HG03442 (cell line): ENCODE measurements at regions not wholly inside any gene's neighbourhood (a gene's known extent, or its start where the extent isn't known, plus 50 kb on each side); places are given as distances from the start of the nearest gene placed in this dataset.
"Not testable (repeated sequence)": the region's sequence is repeated elsewhere in the genome, so short reads cannot be mapped to it uniquely, and the experiment has no call there.

ENCODE experiments used
- ATAC-seq: cut with Tn5 transposase; IDR thresholded peaks from one replicate; pipeline ENCODE4 v1.9.1; 2021; ENCODE audit warnings: mild to moderate bottlenecking, moderate library complexity; ENCODE audit not compliant: unreplicated experiment

DNA sequence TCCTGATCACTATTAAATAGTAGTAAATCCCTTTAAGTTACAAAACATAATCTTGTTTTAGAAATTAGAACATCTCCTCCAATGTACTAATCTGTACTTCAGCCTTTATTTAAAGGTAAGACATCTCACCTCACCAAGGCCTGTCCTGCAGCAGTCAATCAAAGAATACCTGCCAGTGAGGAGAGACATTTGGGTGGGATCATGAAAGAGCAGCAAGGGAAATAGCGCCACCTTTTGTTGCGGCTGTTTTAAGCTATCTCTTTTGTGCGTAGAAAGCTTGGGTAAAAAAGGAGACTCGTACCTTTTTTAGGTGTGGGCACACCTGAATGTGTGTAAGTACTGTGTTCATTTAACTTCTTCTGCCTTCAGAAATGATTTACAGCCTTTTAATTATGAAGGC, 117.8 kb upstream of the TMTC1 start:
- no peak for ATAC-seq

DNA sequence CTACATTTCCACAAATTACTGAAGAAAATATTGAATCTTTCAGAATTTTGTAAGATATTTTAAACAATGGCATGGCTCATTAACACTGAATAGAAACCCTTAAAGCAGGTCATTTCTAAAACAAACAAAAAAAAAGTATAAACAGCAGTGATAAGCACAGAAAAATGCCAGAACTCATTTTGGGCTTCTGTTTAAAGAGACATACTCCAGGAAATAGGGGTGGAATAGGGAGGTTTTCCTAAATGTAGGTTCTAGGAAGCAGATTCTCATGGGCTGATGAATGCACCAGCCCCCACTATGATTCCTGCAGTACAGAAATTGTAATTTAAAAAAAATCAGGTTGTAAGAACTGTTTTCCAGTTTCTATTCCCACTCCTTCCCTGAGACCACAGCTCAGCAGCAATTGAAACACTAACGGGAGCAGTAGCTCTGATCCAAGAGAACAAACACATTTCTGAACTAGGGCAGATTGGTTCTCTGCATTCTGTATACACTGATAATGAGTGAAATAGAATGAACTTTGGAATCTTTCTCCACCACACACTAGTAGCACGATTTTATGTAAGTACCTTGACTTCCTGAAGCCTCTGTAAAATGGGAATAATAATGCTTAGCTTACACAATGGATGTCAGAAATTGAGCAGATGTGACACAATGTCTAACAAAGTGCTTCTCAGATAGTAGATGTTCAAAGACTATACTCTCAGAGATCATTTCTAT, 115.6 kb upstream of the TMTC1 start:
- ATAC-seq: no peak

DNA sequence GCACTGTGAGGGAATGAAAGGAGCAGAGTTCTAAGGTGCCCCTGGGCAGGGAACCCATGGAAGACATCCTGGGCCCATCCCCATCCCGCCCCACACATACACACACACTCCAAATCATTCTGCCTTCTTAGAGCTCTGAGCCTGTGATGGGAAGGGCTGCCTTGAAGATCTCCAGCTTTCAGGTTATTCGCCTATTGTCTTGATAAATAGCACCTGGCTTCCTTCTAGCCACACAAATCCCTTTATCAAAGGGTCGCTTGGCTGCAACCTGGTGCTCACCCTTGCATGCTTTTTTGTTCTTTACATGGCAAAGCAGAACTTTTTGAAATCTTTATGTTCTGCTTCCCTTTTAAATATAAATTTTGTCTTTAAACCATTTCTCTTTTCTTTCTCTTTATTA, 112.2 kb upstream of the TMTC1 start:
- ATAC-seq: no peak

DNA sequence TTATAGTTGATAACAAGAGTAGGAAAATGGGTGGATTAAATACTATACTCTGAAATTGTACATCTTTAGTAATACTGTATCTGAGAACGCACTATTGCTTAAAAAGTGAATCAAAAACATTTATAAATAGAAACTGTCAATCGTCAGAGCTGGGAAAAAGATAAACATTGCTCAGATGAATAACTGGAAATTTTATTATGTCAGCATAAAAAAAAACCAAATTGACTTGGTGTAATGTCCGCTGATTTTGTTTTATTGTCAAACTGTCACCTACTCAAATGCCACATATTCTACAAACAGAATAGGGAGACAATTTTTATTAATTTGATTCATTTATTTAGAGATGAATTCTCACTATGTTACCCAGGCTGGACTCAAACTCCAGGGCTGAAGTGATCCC, 109.3 kb upstream of the TMTC1 start:
- no peak for ATAC-seq

DNA sequence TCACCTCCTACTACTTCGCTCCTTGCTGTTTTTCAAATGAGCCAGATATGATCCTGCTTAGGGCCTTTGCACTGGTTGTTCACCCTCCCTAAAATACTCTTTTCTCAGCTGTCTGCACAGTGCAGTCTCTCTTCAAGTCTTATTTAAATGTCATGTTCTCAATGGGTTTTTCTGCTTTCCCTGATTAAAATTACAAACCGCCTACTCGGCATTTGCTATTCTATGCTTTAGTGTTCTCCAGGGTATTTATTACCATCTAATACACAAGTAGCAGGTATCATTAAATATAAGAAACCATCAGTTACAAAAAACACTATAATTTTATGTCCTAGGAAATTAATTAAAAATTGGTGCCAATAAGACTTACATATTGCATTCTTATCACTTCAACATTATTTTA, 108.0 kb upstream of the TMTC1 start:
- no peak for ATAC-seq

DNA sequence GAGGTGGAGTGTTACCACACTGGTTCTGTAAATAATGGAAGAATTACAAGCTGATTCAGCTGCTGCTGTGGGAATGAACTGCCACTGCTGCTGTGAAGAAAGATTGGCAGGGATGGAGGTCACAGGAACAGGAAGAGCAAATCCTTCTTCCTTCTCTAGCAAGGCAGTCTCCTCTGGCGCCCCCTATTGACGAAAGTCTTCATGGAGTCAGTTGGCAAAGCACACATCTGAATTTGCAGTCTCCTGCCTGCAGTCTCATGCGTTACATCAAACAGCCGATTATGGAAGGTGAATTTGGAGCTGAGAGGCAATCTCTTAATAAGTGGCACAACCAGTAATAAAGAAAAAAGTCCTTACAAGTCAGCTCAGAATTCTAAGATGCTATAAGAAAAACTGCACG, 106.0 kb upstream of the TMTC1 start:
- no peak for ATAC-seq

DNA sequence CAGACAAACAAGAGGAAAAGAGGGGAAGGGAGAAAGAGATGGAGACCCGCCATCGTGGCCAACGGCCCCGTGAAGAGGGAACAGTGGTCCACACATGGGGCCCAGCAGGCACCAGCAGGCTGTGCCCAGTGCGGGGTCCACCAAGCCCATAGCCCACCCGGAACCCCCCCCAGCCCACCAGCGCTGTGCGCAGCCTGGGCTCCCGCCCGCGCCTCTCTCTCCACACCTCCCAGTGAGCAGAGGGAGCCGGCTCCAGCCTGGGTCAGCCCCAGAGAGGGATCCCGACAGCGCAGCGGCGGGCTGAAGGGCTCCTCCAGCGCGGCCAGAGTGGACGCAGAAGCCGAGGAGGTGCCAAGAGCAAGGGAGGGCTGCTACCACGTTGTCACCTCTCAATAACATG, 105.0 kb upstream of the TMTC1 start:
- no peak for ATAC-seq

DNA sequence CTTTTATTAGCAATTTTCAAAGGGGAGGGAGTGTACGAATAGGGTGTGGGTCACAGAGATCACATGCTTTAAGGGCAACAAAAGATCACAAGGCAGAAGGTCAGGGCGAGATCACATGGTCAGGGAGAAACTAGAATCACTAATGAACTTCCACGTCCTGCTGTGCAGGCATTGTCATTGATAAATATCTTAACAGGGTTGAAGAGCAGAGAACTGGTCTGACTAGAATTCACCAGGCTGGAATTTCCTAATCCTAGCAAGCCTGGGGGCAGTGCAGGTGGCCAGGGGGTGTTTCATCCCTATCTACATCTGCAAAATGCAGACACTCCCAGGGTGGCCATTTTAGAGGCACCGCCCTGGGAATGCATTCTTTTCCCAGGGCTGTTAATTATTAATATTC, 101.2 kb upstream of the TMTC1 start:
- ATAC-seq: not testable (repeated sequence)

DNA sequence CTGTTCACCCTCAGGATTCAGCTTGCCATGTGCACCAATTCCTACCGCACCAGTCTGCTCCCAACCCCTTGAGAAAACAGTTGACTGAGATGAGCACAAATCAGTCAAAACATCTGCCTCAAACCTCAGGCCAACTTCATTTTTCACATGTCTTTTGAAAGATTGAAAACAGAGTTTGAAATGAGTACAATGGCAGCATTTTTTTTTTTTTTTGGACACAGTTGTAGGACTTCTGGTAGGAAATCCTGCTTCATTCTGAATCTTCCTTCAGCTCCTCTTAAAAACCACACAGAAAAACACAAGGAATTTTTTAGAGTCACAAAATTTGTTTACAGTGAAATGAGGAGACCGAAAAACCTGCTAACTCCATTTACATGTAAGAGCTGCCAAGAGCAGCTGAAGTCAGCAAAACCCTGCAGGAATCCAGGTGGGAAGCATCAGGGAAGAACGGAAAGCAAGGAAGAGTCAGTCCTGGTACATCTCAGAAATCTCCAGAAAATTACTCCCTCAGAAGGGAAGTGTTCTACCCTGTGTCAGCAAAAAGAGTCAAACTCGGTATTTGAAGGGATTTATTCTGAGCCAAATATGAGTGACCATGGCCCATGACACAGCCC, 100.3 kb upstream of the TMTC1 start:
- ATAC-seq: no peak

DNA sequence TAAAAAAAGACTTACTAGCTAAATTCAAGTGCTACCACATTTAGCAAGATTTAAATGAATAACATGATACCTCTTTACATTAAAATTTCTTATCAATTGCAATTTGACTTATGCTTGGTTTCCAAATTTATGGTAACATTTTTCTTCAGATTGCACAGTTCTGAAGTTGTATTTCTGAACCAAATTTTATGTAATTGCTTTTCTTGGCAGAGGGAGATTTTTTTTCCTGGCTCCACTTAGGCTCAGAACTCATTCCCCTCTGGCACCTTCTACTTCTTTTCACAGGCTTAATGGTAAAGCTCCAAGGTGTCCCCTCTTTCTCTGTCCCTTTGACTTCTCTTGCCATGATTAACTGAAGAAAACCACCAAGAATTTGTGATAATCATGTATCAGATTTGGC, 99.8 kb upstream of the TMTC1 start:
- no peak for ATAC-seq

DNA sequence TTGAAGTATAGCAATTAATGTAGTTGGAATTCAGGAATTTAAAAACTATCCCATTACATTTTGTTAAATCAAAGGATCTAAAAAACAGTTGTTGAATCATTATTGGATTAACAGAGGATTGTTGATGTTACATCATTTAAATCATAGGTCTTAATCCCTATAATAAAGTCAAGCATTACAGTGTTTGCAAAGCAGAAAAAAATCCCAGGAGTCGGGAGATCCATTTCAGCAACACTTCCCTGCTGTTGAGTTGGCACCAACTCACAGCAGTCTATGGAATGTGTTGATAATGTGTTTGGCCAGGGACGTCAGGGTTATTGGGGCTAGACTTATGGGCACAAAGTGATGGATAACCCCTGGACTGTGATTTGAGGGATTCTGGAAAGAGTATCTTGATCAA, 99.1 kb upstream of the TMTC1 start:
- no peak for ATAC-seq

DNA sequence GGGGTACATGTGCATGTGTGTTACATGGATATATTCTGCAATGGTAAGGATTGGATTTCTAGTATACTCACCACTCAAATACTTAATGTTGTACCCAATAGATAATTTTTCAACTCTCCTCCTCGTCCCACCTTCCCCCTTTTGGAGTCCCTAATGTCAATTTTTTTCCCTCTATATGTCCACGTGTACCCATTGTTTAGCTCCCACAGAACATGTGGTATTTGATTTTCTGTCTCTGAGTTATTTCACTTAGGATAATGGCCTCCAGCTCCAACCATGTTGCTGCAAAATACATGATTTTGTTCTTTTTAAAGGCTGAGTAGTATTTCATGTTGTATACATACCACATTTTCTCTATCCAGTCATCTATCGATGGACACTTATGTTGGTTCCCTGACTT, 97.2 kb upstream of the TMTC1 start:
- no peak for ATAC-seq

DNA sequence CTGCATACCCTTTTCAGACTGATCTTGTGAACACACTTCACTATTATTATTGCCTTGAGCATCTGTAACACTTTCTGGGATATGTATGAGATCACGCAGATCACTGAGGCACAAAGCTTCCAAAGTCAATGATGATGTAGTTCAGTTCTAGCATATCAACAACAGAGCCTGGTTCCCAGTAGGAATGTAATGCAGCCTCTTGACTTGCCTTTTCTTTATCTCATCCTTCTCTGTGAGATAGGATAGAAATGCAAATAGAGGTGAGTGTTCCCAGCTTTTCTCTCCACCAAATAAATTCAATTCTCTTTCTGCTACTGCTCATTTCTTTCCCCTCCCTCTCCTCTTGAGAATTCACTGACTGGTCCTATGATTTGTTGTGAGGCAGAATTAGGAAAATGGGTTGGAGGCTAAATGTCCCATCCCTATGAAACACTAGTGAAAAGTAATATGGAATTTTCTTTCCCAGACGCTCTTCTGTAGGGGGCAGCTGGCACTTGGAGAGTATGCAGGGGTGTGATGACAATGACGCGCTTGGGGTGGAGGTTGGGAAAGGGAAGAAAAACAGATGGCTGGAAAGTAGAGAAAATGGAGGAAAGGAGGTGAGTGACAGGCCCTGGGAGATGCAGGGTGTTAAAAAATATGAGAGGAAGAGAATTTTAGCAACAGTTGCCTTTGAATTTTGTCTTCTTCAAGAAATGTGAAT, 96.0 kb upstream of the TMTC1 start:
- no peak for ATAC-seq

DNA sequence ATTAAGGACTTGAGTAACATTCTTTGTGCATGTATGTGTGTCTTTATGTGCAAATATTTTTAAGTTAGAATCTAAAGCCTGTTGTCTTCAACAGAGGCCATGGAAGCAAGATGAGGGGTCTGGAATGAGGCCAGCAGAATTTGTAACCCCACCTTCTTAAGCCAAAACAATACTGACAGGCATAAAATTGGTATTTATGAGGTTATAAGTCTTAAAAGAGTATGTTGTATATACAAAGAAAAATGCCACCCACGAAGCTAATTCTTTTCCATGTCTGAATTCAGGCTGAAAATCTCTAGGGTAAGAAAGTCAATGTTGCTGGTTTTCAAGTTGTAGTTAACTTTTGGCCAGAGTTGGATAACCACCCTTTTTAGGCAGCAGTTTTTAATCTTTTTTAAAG, 86.2 kb upstream of the TMTC1 start:
- no peak for ATAC-seq

DNA sequence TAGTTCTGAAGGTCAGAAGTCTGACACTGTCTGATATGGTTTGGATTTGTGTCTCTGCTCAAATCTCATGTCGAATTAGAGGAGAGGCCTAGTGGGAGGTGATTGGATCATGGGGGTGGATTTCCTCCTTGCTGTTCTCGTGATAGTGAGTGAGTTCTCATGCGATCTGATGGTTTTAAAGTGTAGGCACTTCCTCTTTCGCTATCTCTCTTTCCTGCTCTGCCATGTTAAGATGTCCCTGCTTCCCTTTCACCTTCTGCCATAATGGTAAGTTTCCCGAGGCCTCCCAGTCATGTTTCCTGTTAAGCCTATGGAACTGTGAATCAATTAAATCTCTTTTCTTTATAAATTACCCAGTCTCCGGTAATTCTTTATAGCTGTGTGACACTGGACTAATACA, 84.1 kb upstream of the TMTC1 start:
- no peak for ATAC-seq

DNA sequence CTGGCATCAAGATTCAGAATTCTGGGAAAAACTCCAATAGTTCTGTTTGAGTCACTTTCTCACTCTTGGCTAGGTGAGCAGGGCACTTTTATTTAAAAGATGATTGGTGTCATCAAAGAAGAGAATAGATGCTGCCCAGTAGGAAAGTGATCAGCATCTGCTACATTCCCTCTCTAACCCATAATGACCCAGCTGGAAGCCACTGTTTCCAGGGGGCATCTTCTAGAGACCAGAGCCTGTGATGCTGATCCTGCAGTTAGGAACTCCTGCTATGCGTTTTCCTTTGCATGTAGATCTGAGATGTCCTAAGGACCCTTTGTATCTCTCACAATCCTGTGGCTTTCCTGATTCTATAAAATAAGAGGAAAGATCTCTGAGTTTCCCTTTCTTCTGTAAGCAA, 79.9 kb upstream of the TMTC1 start:
- no peak for ATAC-seq

DNA sequence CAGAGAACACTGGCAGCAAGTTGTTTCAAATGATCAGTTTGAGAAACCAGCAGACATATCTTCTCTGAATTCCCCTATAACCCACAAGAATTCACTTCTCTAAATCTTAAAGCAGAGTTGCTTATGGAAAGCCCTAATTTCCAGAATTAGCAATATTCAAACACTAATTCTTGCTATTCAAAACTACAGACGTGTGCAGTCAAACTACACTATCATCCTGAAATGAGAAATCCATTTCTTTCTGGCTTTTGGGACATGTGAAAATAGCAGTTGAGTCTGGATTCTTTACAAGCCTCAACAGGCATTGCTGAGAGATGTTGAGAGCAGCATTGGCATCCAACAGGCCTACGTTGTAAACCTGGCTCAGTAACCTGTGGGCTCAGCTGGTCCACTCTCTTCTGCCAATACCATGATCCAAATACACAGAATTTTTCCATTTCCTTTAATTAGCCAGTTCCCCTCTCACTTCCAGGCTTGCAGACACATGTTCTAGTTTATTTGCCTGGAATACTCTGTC, 74.6 kb upstream of the TMTC1 start:
- ATAC-seq: no peak

DNA sequence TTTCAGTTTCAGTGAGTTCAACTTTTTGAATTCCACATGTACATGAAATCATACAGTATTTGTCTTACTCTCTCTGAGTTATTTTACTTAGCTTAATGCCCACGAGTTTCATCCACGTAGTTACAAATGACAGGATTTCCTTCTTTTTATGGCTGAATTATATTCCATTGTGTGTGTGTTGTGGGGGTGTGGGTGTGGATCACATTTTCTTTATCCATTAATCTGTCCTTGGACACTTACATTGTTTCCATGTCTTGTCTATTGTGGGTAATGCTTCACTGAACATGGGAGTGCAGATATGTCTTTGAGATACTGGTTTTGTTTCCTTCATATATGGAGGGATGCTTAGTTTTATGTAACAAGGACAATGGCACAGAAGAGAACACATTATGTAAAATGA, 63.5 kb upstream of the TMTC1 start:
- no peak for ATAC-seq

DNA sequence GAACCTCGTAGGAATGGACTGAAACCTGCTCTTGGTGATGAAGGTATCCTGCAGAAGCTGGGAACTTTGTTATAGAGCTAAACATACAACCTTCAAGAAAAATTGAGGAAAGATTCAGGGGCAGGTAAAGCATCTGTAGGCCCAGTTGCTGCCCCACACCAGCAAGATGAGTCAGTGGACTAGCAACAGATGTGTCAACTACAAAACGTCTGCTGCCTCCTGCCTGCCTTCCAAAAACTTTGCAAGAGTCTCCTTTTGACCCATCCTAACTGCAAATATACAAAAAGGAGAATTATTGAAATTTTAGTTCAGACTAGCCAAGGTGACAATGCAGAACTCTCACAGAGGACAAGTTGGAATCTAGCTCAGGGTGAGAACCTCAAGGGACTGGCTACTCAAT, 60.9 kb upstream of the TMTC1 start:
- no peak for ATAC-seq

DNA sequence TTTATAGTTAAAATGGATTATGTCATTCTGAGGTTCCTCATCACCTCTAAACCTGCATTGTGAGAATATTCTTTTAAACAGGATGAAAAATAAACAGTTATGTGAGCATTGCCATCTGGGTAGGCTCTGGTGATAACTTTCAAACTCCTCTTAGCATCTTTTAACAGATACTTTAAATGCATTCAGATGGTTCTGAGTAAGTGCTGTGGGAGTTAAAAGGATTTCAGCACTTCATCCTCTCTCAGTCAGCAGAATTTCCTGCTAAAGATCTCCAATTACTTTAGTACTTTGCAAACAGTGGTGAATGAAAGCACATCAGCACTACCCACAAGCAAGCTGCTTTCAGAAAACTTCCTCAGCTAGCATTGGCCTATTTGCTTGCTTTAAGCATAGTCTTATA, 59.3 kb upstream of the TMTC1 start:
- no peak for ATAC-seq

DNA sequence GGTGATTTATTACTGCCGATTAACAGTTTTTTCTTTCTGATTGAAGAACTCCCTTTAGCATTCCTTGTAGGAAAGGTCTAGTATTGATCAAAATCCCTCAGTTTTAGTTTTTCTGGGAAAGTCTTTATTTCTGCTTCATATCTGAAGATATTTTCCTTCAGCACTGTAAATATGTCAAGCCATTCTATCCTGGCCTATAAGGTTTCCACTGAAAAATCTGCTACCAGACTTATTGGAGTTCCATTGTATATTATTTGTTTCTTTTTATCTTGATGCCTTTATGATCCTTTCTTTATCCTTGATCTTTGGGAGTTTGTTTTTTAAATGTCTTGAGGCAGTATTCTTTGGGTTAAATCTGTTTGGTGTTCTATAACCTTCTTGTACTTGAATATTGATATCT, 55.0 kb upstream of the TMTC1 start:
- no peak for ATAC-seq
